ENCODE measurements at regions not wholly inside any gene's neighbourhood (a gene's known extent, or its start where the extent isn't known, plus 50 kb on each side); places are given as distances from the start of the nearest gene placed in this dataset.

DNA sequence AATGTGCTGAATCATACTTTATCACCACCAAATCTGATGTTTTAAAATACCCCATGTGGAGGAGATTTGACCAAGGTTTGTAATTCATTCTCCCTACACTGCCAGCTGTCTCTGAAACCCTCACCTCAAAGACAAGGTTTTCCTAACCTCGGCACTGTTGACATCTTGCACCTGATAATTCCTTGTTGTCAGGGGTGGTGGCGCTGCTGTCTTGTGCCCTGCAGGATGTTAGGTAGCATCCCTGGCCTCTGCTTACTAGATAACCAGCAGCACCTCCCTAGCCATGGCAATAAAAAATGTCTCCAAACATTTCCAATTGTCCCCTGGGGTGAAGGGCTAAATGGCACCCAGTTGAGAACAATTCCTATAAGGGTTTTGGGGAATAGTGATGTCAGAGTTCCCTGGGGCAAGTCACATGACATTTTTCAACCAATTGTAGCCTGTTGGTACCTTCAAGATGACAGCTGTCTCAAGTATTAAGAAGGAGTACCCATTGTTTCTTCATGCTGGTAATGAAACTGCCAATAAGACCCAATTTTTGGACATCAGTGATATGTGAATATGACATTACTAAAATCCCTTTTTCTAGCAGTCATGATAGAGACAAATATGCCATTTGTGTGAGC lies 160.6 kb upstream of the PLCXD3 start:
- H3K4me3 ChIP-seq (ENCODE audit: low read depth, low read length): no peak overlapping the region
- H3K4me2 ChIP-seq (ENCODE audit: low read length): no peak overlapping the region
- no peaks in the 10 kb centered on the region for H3K4me1 ChIP-seq
- H3K36me3 ChIP-seq (ENCODE audit: control insufficient read depth, insufficient read depth, low read length): no peaks in the 10 kb centered on the region
- no peaks in the 10 kb centered on the region for H3K79me2 ChIP-seq
- H3K9me3 ChIP-seq (ENCODE audit: control insufficient read depth, low read length): no peaks in the 10 kb centered on the region
- TF ChIP-seq, protein P1, sequence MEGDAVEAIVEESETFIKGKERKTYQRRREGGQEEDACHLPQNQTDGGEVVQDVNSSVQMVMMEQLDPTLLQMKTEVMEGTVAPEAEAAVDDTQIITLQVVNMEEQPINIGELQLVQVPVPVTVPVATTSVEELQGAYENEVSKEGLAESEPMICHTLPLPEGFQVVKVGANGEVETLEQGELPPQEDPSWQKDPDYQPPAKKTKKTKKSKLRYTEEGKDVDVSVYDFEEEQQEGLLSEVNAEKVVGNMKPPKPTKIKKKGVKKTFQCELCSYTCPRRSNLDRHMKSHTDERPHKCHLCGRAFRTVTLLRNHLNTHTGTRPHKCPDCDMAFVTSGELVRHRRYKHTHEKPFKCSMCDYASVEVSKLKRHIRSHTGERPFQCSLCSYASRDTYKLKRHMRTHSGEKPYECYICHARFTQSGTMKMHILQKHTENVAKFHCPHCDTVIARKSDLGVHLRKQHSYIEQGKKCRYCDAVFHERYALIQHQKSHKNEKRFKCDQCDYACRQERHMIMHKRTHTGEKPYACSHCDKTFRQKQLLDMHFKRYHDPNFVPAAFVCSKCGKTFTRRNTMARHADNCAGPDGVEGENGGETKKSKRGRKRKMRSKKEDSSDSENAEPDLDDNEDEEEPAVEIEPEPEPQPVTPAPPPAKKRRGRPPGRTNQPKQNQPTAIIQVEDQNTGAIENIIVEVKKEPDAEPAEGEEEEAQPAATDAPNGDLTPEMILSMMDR (IDR thresholded peaks at IDR 0.05): no peak
- no peak overlapping the region for H3K27ac ChIP-seq
- H3K9ac ChIP-seq: no peak overlapping the region
- H2AFZ ChIP-seq: no peak overlapping the region
- no peaks in the 10 kb centered on the region for H3K27me3 ChIP-seq (ENCODE audit: control insufficient read depth, insufficient read depth, low read length)

GRCh38 chr5:41670216-41670615 lies 159.8 kb upstream of the PLCXD3 start:
- Histone ChIP-seq H3K79me2 (no peaks in the 10 kb centered on the region), H3K4me1 (no peaks in the 10 kb centered on the region), H3K9me3 (ENCODE audit: control insufficient read depth, low read length) (no peaks in the 10 kb centered on the region), H3K27me3 (ENCODE audit: control insufficient read depth, insufficient read depth, low read length) (no peaks in the 10 kb centered on the region), H3K27ac (no peak overlapping the region), H3K4me2 (ENCODE audit: low read length) (no peak overlapping the region), H3K36me3 (ENCODE audit: control insufficient read depth, insufficient read depth, low read length) (no peaks in the 10 kb centered on the region), H2AFZ (no peak overlapping the region), H3K4me3 (ENCODE audit: low read depth, low read length) (no peak overlapping the region), H3K9ac (no peak overlapping the region)
- TF ChIP-seq, protein P1 (IDR thresholded peaks at IDR 0.05): no peak

DNA sequence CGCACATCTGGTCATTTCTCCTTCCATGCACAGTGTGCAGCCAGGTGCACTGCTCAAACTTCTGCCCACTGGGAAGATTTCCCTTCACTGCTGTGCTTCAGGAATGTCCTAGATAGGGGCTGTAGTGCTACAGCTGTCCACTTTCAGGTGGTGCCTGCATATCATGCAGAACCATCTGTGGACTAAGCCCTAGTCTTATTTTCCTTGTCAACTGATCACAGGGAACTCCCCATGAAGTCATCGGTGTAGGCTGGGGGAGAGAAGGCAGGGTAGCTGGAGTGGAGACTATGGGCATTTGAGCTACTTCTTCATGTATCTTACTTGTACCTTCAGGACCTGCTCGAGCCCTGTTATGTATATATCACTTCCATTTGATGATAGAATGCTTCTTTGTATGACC lies 150.9 kb upstream of the PLCXD3 start:
- Histone ChIP-seq H3K4me2 (ENCODE audit: low read length) (no peak overlapping the region), H3K9ac (no peak overlapping the region), H3K4me1 (no peaks in the 10 kb centered on the region), H3K36me3 (ENCODE audit: control insufficient read depth, insufficient read depth, low read length) (no peaks in the 10 kb centered on the region), H3K9me3 (ENCODE audit: control insufficient read depth, low read length) (no peaks in the 10 kb centered on the region), H3K79me2 (no peaks in the 10 kb centered on the region), H2AFZ (no peak overlapping the region), H3K27me3 (ENCODE audit: control insufficient read depth, insufficient read depth, low read length) (no peaks in the 10 kb centered on the region), H3K27ac (no peak overlapping the region), H3K4me3 (ENCODE audit: low read depth, low read length) (no peak overlapping the region)
- TF ChIP-seq, protein P1 (IDR thresholded peaks at IDR 0.05): no peak

DNA sequence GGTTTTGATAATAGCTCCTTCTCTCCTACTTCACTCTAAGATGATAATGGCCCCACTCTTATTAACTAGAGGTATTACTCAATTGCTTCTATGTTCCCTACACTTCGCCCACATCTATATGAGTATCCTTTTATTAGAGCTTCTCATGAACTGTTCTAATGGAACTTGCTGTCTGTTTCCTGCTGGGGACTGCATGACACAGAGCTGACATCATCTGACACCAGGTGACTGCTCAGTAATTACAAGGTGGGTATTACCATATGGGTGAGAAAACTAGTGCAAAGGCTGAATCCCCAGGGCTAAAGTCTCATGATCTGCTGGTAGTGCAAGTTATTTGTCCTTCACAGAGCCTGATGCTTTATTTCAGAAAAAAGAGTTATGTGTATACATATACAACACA lies 146.2 kb upstream of the PLCXD3 start:
- no peaks in the 10 kb centered on the region for H3K4me1 ChIP-seq
- H3K36me3 ChIP-seq (ENCODE audit: control insufficient read depth, insufficient read depth, low read length): no peaks in the 10 kb centered on the region
- no peaks in the 10 kb centered on the region for H3K79me2 ChIP-seq
- no peak overlapping the region for H3K4me2 ChIP-seq (ENCODE audit: low read length)
- H3K27me3 ChIP-seq (ENCODE audit: control insufficient read depth, insufficient read depth, low read length): no peaks in the 10 kb centered on the region
- H3K9me3 ChIP-seq (ENCODE audit: control insufficient read depth, low read length): no peaks in the 10 kb centered on the region
- H3K4me3 ChIP-seq (ENCODE audit: low read depth, low read length): no peak overlapping the region
- TF ChIP-seq, protein P1 (IDR thresholded peaks at IDR 0.05): no peak
- H3K27ac ChIP-seq: no peak overlapping the region
- H2AFZ ChIP-seq: no peak overlapping the region
- H3K9ac ChIP-seq: no peak overlapping the region

- H3K36me3 ChIP-seq (ENCODE audit: control insufficient read depth, insufficient read depth, low read length): no peaks in the 10 kb centered on the region
- no peaks in the 10 kb centered on the region for H3K9me3 ChIP-seq (ENCODE audit: control insufficient read depth, low read length)
- H3K27me3 ChIP-seq (ENCODE audit: control insufficient read depth, insufficient read depth, low read length): no peaks in the 10 kb centered on the region
- H2AFZ ChIP-seq: no peak overlapping the region
- no peak overlapping the region for H3K4me2 ChIP-seq (ENCODE audit: low read length)
- no peak overlapping the region for H3K4me3 ChIP-seq (ENCODE audit: low read depth, low read length)
- H3K27ac ChIP-seq: no peak overlapping the region
- TF ChIP-seq, protein P1 (IDR thresholded peaks at IDR 0.05): no peak
- no peaks in the 10 kb centered on the region for H3K4me1 ChIP-seq
- H3K79me2 ChIP-seq: no peaks in the 10 kb centered on the region
- no peak overlapping the region for H3K9ac ChIP-seq
Observed at GRCh38 chr5:41650131-41650530, 139.7 kb upstream of the PLCXD3 start.
